ENCODE measurements at regions not wholly inside any gene's neighbourhood (a gene's known extent, or its start where the extent isn't known, plus 50 kb on each side); places are given as distances from the start of the nearest gene placed in this dataset.

DNA sequence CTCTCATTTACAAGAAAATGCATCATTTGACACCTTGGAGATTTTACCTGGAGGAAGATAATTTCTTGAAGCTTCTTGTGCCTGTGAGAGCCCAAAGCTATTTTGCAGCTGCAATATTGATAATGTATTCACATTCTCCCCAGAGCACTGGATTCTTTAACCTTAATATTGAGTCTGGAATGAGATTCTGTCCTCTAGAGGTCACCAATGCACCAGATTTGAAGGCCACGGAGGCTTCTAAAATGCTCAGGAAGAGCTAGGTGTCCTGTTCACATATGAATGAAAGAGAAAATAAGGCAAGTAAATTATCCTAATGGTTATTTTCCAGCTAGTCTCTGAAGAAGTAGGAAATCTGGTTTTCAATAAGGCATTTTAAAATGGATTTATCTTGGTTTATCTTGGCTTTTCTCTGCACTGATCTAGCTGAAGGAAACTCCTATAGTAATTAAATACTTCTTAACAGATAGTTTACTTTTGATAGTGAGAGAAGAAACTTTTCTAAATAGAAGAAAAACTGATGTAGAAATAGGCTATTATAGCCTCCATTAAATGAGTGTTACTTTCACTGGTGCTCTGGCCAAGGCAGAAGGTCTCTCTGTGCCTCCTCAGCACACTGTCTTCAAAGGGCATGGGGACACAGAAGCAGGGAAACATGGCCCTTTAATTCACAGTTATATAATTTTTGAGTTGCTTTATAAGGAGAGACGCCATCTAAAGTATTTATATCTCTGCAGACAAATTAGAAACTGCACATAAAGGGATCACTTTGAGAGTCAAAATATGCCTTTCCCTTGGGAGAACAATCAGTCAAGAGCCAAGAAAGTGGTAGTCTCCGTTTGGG is 297.0 kb upstream of the ACTBL2 start:
- TF ChIP-seq, protein P1, sequence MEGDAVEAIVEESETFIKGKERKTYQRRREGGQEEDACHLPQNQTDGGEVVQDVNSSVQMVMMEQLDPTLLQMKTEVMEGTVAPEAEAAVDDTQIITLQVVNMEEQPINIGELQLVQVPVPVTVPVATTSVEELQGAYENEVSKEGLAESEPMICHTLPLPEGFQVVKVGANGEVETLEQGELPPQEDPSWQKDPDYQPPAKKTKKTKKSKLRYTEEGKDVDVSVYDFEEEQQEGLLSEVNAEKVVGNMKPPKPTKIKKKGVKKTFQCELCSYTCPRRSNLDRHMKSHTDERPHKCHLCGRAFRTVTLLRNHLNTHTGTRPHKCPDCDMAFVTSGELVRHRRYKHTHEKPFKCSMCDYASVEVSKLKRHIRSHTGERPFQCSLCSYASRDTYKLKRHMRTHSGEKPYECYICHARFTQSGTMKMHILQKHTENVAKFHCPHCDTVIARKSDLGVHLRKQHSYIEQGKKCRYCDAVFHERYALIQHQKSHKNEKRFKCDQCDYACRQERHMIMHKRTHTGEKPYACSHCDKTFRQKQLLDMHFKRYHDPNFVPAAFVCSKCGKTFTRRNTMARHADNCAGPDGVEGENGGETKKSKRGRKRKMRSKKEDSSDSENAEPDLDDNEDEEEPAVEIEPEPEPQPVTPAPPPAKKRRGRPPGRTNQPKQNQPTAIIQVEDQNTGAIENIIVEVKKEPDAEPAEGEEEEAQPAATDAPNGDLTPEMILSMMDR (IDR thresholded peaks at IDR 0.05), result peak in 2 of 3 donors; percentile 68 to 70
- TF ChIP-seq POLR2A (IDR thresholded peaks at IDR 0.05), result no peak
- TF ChIP-seq POLR2AphosphoS5 (IDR thresholded peaks at IDR 0.05), result no peak

Measured in breast epithelium (tissue), 3 donors.